ENCODE measurements at regions not wholly inside any gene's neighbourhood (a gene's known extent, or its start where the extent isn't known, plus 50 kb on each side); places are given as distances from the start of the nearest gene placed in this dataset.
A peak's percentile ranks its signal among the peaks of the same experiment; 100 is the strongest.

DNA sequence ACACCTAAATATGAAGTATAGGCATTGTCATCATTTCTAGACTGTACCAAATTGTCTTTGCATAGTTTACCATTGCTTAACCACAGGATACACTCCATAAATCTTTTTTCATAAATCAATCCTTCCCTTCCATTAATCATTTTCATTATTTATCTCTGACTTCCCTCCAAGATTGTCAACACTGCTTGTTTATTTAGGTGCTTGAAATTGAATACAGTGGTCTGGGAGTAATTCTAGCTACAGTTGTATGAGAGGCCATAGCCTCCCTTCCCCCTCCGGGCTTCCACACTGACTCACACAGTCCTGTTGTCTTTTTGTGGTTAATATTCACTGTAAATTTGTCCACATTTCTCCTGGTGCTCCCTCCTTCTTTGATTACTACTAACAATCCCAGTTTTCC, 114.2 kb upstream of the ARID2 start:
- DNase-seq = no peak
- Histone ChIP-seq H3K4me3 (ENCODE audit: insufficient read depth, low read depth, low read length) (no peak overlapping the region), H3K36me3 (replicated peaks; ENCODE audit: control insufficient read depth, insufficient read depth, low read length) (no peaks in the 10 kb centered on the region)

GRCh38 chr12:45619736-45620135, 109.8 kb upstream of the ARID2 start:
- no peak for DNase-seq
- no peaks in the 10 kb centered on the region for H3K27me3 ChIP-seq (ENCODE audit: control insufficient read depth, insufficient read depth, low read length)
- no peak overlapping the region for H3K4me3 ChIP-seq (ENCODE audit: insufficient read depth, low read depth, low read length)
- H3K36me3 ChIP-seq (replicated peaks; ENCODE audit: control insufficient read depth, insufficient read depth, low read length) = no peaks in the 10 kb centered on the region

More for the DNA sequence above, 114.2 kb upstream of the ARID2 start:
- no peaks in the 10 kb centered on the region for H3K27me3 ChIP-seq (ENCODE audit: control insufficient read depth, insufficient read depth, low read length)

DNA sequence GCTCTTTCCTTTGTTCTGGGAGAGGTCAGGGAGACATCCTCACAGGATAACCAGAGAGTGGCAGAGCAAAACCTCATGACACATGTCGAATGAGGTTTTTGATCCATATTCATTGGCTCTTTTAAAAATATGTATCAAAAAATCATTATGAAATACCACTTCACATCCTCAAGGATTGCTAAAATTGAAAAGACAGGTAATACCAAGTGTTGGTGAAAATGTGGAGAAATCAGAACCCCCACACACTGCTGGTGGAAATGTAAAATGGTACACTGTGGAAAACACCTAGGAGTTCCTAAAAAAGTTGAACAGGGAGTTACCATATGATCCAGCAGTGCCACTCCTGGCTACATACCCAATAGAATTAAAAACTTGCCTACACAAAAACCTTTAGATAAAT, 107.8 kb upstream of the ARID2 start:
- no peaks in the 10 kb centered on the region for H3K36me3 ChIP-seq (replicated peaks; ENCODE audit: control insufficient read depth, insufficient read depth, low read length)
- H3K4me3 ChIP-seq (ENCODE audit: insufficient read depth, low read depth, low read length) = no peak overlapping the region
- DNase-seq = no peak
- H3K27me3 ChIP-seq (ENCODE audit: control insufficient read depth, insufficient read depth, low read length) = no peaks in the 10 kb centered on the region

- H3K36me3 ChIP-seq (replicated peaks; ENCODE audit: control insufficient read depth, insufficient read depth, low read length) = no peaks in the 10 kb centered on the region
- H3K27me3 ChIP-seq (ENCODE audit: control insufficient read depth, insufficient read depth, low read length) = no peaks in the 10 kb centered on the region
- DNase-seq = no peak
- H3K4me3 ChIP-seq (ENCODE audit: insufficient read depth, low read depth, low read length) = no peak overlapping the region
These were observed 107.1 kb upstream of the ARID2 start for GRCh38 chr12:45622210-45622937.

DNA sequence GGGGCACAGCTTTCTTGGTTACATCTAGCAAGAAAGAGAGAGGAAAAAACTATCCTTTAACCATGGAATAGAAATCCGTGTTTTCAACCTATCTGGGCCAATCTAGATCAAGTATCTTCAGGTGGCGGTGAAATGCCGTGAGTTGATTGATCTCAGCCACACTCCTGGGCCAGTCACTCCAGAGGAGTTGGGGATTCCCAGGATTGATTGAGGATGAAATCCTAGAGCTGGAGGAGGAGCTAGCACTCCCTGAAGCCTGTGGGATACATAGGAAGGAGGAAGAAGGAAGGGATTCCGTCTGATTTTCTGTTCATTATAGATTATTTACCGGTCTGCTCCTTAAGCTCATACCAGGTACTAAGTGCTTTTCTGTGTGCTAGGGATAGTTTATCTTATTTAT, 106.3 kb upstream of the ARID2 start:
- H3K27me3 ChIP-seq (ENCODE audit: control insufficient read depth, insufficient read depth, low read length) = no peaks in the 10 kb centered on the region
- H3K36me3 ChIP-seq (replicated peaks; ENCODE audit: control insufficient read depth, insufficient read depth, low read length) = no peaks in the 10 kb centered on the region
- H3K4me3 ChIP-seq (ENCODE audit: insufficient read depth, low read depth, low read length) = no peak overlapping the region
- peak; percentile 48 for DNase-seq

- Histone ChIP-seq H3K4me3 (ENCODE audit: insufficient read depth, low read depth, low read length) (no peak overlapping the region), H3K36me3 (replicated peaks; ENCODE audit: control insufficient read depth, insufficient read depth, low read length) (no peaks in the 10 kb centered on the region), H3K27me3 (ENCODE audit: control insufficient read depth, insufficient read depth, low read length) (no peaks in the 10 kb centered on the region)
- DNase-seq = no peak
These were observed 105.6 kb upstream of the ARID2 start for GRCh38 chr12:45623940-45624339.

GRCh38 chr12:45626965-45627364, 102.5 kb upstream of the ARID2 start:
- no peak for DNase-seq
- Histone ChIP-seq H3K27me3 (ENCODE audit: control insufficient read depth, insufficient read depth, low read length) (no peaks in the 10 kb centered on the region), H3K4me3 (ENCODE audit: insufficient read depth, low read depth, low read length) (no peak overlapping the region), H3K36me3 (replicated peaks; ENCODE audit: control insufficient read depth, insufficient read depth, low read length) (no peaks in the 10 kb centered on the region)

GRCh38 chr12:45627407-45628069, 102.0 kb upstream of the ARID2 start:
- no peaks in the 10 kb centered on the region for H3K27me3 ChIP-seq (ENCODE audit: control insufficient read depth, insufficient read depth, low read length)
- H3K4me3 ChIP-seq (ENCODE audit: insufficient read depth, low read depth, low read length) = no peak overlapping the region
- no peaks in the 10 kb centered on the region for H3K36me3 ChIP-seq (replicated peaks; ENCODE audit: control insufficient read depth, insufficient read depth, low read length)
- peak; percentile 26 for DNase-seq

DNA sequence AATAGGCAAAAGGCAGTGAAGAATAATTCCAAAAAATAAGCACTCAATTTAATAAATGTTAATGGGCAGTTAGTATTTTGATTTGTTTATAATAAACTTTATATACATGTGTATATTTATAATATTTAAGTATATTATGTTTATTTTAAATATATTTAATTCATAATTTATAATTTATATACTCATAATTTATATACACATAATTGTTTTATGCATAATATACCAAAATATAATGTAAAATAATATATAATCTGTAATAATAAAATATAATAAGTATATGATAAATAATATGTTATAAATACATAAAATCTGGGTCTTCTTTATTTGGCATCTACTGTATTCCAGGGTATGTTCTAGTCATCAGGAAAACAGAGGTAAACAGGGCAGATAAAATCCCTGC, 100.2 kb upstream of the ARID2 start:
- Histone ChIP-seq H3K27me3 (ENCODE audit: control insufficient read depth, insufficient read depth, low read length) (no peaks in the 10 kb centered on the region), H3K36me3 (replicated peaks; ENCODE audit: control insufficient read depth, insufficient read depth, low read length) (no peaks in the 10 kb centered on the region), H3K4me3 (ENCODE audit: insufficient read depth, low read depth, low read length) (no peak overlapping the region)
- DNase-seq = no peak

DNA sequence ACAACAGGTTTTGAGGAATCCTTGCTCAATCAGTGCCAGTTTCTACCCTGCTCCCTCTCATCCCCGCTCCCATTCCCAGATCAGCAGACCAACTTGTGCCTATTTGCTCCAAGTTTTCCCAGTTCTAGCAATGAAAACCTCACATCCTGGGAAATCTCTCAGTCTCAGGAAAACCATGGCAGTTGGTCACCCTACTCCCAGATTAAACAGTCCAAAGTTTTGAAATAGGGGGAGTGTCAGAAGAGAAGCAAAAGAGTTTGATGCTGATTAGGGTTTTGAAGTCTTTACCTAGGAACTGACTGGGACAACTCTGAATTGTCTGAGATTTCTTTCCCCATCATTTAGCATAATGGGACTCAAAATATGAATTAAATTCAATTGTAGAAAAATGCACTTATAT, 95.8 kb upstream of the ARID2 start:
- Histone ChIP-seq H3K4me3 (ENCODE audit: insufficient read depth, low read depth, low read length) (no peak overlapping the region), H3K36me3 (replicated peaks; ENCODE audit: control insufficient read depth, insufficient read depth, low read length) (no peaks in the 10 kb centered on the region), H3K27me3 (ENCODE audit: control insufficient read depth, insufficient read depth, low read length) (no peaks in the 10 kb centered on the region)
- no peak for DNase-seq

DNA sequence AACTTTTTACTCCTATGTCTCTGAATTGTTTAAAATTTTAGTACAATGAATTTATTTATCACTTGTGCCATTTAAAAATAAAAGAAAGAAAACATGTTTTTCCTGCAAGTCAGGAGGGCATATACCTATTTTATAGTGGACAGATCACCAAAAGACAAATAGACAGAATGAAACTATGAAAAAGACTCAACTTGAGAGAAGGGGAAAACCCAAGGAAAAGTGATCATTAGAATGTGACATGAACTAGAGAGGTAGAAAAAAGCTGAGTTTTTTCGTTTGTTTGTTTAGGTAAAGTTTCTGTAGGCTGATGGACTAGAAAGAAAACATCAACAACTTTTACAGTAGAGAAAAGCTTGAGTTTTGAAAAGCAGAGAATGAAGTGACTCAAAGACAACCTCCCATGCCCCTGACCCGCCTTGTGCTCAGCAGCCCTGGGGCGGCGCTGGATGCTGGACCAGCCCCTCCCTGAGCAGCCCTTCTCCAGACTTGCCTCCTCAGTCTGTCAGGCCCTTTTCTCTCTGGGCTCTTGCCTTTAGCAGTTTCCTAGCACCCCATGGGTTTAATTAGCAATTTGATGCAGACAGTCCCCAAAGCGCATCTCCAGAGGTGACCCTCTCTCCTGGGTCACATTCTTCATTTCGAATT, 95.1 kb upstream of the ARID2 start:
- DNase-seq = peak; percentile 46
- no peaks in the 10 kb centered on the region for H3K27me3 ChIP-seq (ENCODE audit: control insufficient read depth, insufficient read depth, low read length)
- H3K4me3 ChIP-seq (ENCODE audit: insufficient read depth, low read depth, low read length) = no peak overlapping the region
- no peaks in the 10 kb centered on the region for H3K36me3 ChIP-seq (replicated peaks; ENCODE audit: control insufficient read depth, insufficient read depth, low read length)

- no peaks in the 10 kb centered on the region for H3K36me3 ChIP-seq (replicated peaks; ENCODE audit: control insufficient read depth, insufficient read depth, low read length)
- no peak for DNase-seq
- no peaks in the 10 kb centered on the region for H3K27me3 ChIP-seq (ENCODE audit: control insufficient read depth, insufficient read depth, low read length)
- no peak overlapping the region for H3K4me3 ChIP-seq (ENCODE audit: insufficient read depth, low read depth, low read length)
These were observed 92.3 kb upstream of the ARID2 start for GRCh38 chr12:45637242-45637641.

GRCh38 chr12:45637706-45638105, 91.8 kb upstream of the ARID2 start:
- H3K4me3 ChIP-seq (ENCODE audit: insufficient read depth, low read depth, low read length) = no peak overlapping the region
- DNase-seq = no peak
- H3K27me3 ChIP-seq (ENCODE audit: control insufficient read depth, insufficient read depth, low read length) = no peaks in the 10 kb centered on the region
- no peaks in the 10 kb centered on the region for H3K36me3 ChIP-seq (replicated peaks; ENCODE audit: control insufficient read depth, insufficient read depth, low read length)

DNA sequence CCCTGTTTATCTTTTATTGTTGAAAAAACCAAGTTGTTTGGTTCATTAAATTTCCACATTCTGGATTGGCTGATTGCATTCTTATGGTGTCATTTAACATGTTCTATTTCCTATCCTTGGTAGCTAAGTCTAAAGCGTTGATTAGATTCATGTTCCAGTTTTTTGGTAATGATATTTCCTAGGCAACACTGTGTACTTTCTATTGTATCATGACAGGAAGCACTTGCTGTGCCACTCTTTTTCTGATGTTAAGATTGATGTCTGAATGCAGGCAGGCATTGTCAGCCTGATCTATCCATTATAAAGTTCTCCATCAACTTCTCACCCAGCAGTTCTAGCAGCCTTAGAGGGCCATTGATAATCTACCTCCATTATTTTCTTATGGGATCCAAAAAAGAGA, 91.1 kb upstream of the ARID2 start:
- H3K4me3 ChIP-seq (ENCODE audit: insufficient read depth, low read depth, low read length) = no peak overlapping the region
- DNase-seq = no peak
- no peaks in the 10 kb centered on the region for H3K36me3 ChIP-seq (replicated peaks; ENCODE audit: control insufficient read depth, insufficient read depth, low read length)
- no peaks in the 10 kb centered on the region for H3K27me3 ChIP-seq (ENCODE audit: control insufficient read depth, insufficient read depth, low read length)

DNA sequence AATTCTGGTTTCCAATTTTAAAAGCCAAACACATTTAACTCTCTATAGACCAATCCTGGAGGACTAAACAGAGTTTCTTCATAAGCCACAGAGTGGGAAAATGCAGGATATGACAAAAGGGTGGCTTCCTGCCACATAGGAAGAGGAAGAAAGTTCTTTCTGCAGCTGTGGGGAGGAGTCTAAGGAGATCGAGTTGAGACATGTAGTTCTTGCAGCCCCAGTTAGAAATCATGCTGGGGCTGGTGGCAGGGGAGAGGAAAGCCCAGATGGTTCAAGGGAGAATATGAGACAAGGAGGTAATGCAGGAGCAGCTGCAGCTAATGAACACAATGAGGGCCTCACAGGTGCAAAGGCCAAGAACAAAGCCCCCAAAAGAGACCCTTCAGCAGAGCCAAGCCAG, 85.0 kb upstream of the ARID2 start:
- no peak overlapping the region for H3K4me3 ChIP-seq (ENCODE audit: insufficient read depth, low read depth, low read length)
- peak; percentile 30 for DNase-seq
- H3K36me3 ChIP-seq (replicated peaks; ENCODE audit: control insufficient read depth, insufficient read depth, low read length) = no peaks in the 10 kb centered on the region
- no peaks in the 10 kb centered on the region for H3K27me3 ChIP-seq (ENCODE audit: control insufficient read depth, insufficient read depth, low read length)

All from H7 (cell line).